ENCODE measurements at regions not wholly inside any gene's neighbourhood (a gene's known extent, or its start where the extent isn't known, plus 50 kb on each side); places are given as distances from the start of the nearest gene placed in this dataset.

GRCh38 chr12:125376422-125376821, 311.2 kb downstream of the AACS start:
- H3K4me3 ChIP-seq (ENCODE audit: low read depth, low read length), result no peak overlapping the region
- TF ChIP-seq, protein P1, sequence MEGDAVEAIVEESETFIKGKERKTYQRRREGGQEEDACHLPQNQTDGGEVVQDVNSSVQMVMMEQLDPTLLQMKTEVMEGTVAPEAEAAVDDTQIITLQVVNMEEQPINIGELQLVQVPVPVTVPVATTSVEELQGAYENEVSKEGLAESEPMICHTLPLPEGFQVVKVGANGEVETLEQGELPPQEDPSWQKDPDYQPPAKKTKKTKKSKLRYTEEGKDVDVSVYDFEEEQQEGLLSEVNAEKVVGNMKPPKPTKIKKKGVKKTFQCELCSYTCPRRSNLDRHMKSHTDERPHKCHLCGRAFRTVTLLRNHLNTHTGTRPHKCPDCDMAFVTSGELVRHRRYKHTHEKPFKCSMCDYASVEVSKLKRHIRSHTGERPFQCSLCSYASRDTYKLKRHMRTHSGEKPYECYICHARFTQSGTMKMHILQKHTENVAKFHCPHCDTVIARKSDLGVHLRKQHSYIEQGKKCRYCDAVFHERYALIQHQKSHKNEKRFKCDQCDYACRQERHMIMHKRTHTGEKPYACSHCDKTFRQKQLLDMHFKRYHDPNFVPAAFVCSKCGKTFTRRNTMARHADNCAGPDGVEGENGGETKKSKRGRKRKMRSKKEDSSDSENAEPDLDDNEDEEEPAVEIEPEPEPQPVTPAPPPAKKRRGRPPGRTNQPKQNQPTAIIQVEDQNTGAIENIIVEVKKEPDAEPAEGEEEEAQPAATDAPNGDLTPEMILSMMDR (IDR thresholded peaks at IDR 0.05; ENCODE audit: borderline replicate concordance, insufficient read depth, low read depth, low read length), result no peak

GRCh38 chr12:125377093-125377492, 311.9 kb downstream of the AACS start:
- TF ChIP-seq, protein P1 (IDR thresholded peaks at IDR 0.05; ENCODE audit: borderline replicate concordance, insufficient read depth, low read depth, low read length), result no peak
- no peak overlapping the region for H3K4me3 ChIP-seq (ENCODE audit: low read depth, low read length)

GRCh38 chr12:125381373-125381772, 316.1 kb downstream of the AACS start:
- TF ChIP-seq, protein P1 (IDR thresholded peaks at IDR 0.05; ENCODE audit: borderline replicate concordance, insufficient read depth, low read depth, low read length), result no peak
- H3K4me3 ChIP-seq (ENCODE audit: low read depth, low read length), result no peak overlapping the region

DNA sequence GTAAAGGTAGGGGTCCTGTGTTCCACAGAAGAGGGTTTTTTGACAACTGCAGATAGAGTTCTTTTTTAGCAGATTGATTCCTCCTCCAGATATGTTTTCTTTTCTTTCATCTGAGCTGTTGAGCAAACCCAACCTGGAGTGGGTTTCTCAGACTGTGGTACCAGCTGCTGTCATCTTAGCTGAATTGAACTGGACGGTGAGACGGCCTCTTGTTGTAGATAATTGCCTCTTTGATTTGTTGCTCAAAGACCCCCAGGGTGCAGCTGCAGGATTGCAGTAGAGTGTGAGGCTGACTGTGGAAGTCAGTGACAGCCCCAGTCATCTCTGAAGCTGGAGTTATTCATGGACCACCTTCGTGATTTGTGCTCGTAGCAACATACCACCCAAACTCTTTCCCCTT, 317.7 kb downstream of the AACS start:
- TF ChIP-seq, protein P1 (IDR thresholded peaks at IDR 0.05; ENCODE audit: borderline replicate concordance, insufficient read depth, low read depth, low read length), result no peak
- H3K4me3 ChIP-seq (ENCODE audit: low read depth, low read length), result no peak overlapping the region

DNA sequence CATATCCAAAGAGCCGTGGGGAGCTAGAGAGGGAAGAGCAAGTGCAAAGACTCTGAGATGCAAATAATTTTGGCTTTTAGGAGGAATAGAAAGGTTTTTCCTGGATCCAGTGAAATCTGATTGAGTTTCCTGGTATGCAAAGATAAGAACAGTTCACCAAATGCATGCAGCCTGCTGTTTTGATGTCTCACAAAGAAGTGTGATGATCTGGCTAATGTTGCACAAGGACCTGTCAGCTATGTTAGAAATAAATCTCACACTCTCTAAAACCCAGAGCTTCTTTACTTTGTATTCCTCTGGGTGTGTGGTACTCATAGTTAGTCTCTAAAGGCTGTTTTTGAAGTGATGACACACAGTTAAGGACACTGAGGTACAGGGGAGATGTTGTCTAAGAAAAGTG, 321.4 kb downstream of the AACS start:
- H3K4me3 ChIP-seq (ENCODE audit: low read depth, low read length), result no peak overlapping the region
- TF ChIP-seq, protein P1 (IDR thresholded peaks at IDR 0.05; ENCODE audit: borderline replicate concordance, insufficient read depth, low read depth, low read length), result no peak

DNA sequence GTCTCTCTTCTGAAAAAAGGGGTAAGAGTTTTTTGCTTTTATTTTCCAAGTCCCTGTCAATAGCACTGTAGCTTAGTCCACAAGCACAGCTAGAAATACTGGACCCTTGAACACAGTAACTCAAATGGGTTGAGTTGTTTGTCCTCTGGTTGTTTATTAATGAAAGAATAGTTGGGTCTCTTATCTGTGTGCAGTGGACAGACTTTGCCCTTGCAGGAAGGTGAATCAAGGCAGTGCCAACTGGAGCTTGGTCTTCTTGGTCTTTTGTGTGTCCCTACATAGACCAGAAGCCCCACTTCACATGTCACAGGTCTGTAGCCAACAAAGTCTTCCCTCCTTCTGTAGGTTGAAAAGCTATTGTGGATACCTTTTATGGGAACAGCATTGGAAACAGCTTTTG, 322.0 kb downstream of the AACS start:
- no peak overlapping the region for H3K4me3 ChIP-seq (ENCODE audit: low read depth, low read length)
- TF ChIP-seq, protein P1 (IDR thresholded peaks at IDR 0.05; ENCODE audit: borderline replicate concordance, insufficient read depth, low read depth, low read length), result no peak

DNA sequence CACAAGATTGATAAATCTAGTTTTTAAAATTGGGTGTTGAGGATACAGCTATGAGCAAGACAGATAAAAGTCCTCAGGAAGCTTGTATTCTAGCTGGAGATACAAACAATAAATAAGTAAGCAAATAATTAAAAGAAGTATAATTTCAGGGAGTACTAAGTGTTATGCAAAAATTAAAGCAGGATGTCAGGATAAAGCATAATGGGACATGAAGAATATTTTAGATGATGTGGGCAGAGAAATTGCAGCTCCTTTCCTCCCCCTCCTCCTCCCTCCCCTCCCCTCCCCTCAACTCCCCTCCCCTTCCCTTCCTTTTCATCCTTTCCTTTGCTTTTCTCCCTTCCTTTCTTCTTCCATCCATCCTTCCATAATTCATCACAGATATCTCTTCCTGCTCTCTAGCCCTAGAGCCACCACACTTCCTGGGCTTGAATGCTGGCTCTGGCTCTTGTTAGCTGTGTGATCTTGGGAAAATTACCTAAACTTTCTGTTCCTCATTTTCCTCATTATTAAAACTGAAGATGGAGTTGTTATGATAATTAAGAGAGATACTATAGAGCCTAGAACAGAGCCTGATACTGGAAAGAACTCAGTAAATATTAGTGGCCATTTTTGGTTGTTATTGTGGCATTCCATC, 323.9 kb downstream of the AACS start:
- H3K4me3 ChIP-seq (ENCODE audit: low read depth, low read length), result no peak overlapping the region
- TF ChIP-seq, protein P1 (IDR thresholded peaks at IDR 0.05; ENCODE audit: borderline replicate concordance, insufficient read depth, low read depth, low read length), result no peak

Measured in GM12875 (cell line).